ENCODE measurements at regions not wholly inside any gene's neighbourhood (a gene's known extent, or its start where the extent isn't known, plus 50 kb on each side); places are given as distances from the start of the nearest gene placed in this dataset.

- H3K4me3 ChIP-seq (ENCODE audit: low read length in 3 of 3) = no peak overlapping the region
- no peak overlapping the region for H3K9ac ChIP-seq (ENCODE audit: low read depth in 1 of 3, low read length in 3 of 3)
- no peak overlapping the region for H3K27ac ChIP-seq (ENCODE audit: low read depth, low read length)
- H3K36me3 ChIP-seq (ENCODE audit: control insufficient read depth in 3 of 3, insufficient read depth in 3 of 3, low read length in 3 of 3) = no peaks in the 10 kb centered on the region
- H3K4me1 ChIP-seq (ENCODE audit: control insufficient read depth in 3 of 3, insufficient read depth in 3 of 3, low read length in 3 of 3) = no peaks in the 10 kb centered on the region
- no peaks in the 10 kb centered on the region for H3K9me3 ChIP-seq (ENCODE audit: control insufficient read depth in 3 of 3, low read length in 3 of 3)
- H3K27me3 ChIP-seq (ENCODE audit: control insufficient read depth in 3 of 3, insufficient read depth in 3 of 3, low read length in 3 of 3) = no peaks in the 10 kb centered on the region
Measured at GRCh38 chr5:91272858-91273257, 110.3 kb downstream of the ARRDC3 start.

- Histone ChIP-seq H3K27me3 (ENCODE audit: control insufficient read depth in 3 of 3, insufficient read depth in 3 of 3, low read length in 3 of 3) (no peaks in the 10 kb centered on the region), H3K27ac (ENCODE audit: low read depth, low read length) (no peak overlapping the region), H3K4me3 (ENCODE audit: low read length in 3 of 3) (no peak overlapping the region), H3K9ac (ENCODE audit: low read depth in 1 of 3, low read length in 3 of 3) (no peak overlapping the region), H3K36me3 (ENCODE audit: control insufficient read depth in 3 of 3, insufficient read depth in 3 of 3, low read length in 3 of 3) (no peaks in the 10 kb centered on the region), H3K4me1 (ENCODE audit: control insufficient read depth in 3 of 3, insufficient read depth in 3 of 3, low read length in 3 of 3) (no peaks in the 10 kb centered on the region), H3K9me3 (ENCODE audit: control insufficient read depth in 3 of 3, low read length in 3 of 3) (no peaks in the 10 kb centered on the region)
Measured at GRCh38 chr5:91271999-91272398, 111.1 kb downstream of the ARRDC3 start.

- Histone ChIP-seq H3K4me3 (ENCODE audit: low read length in 3 of 3) (no peak overlapping the region), H3K27me3 (ENCODE audit: control insufficient read depth in 3 of 3, insufficient read depth in 3 of 3, low read length in 3 of 3) (no peaks in the 10 kb centered on the region), H3K36me3 (ENCODE audit: control insufficient read depth in 3 of 3, insufficient read depth in 3 of 3, low read length in 3 of 3) (no peaks in the 10 kb centered on the region), H3K9ac (ENCODE audit: low read depth in 1 of 3, low read length in 3 of 3) (no peak overlapping the region), H3K9me3 (ENCODE audit: control insufficient read depth in 3 of 3, low read length in 3 of 3) (no peaks in the 10 kb centered on the region), H3K4me1 (ENCODE audit: control insufficient read depth in 3 of 3, insufficient read depth in 3 of 3, low read length in 3 of 3) (peaks cover 3 to 9% (median 6%) of the 10 kb centered on the region in 3 donors), H3K27ac (ENCODE audit: low read depth, low read length) (no peak overlapping the region)
Measured at GRCh38 chr5:91269198-91269597, 113.9 kb downstream of the ARRDC3 start.

DNA sequence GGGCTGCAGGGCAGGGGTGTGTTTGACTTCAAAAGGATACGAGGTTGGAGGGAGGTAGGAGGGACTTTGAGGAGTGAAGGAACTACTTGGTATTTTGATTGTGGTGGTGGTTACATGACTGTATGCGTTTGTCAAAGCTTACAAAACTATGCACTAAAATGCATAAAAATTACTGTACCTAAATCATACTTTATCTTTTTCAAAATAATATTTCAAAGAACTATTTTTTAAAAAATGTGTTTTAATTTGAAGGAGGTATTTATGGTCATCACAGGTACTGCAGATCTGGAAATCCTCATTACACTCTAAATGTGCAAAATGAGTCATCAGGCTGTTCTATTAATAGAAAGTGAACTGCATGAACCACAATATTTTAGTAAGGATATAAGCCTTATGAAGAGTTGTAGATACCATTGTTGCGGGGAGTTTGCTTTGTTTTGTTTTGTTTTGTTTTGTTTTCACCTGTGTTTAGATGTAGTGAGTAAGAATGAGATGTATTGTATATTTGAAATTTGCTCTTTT is 116.9 kb downstream of the ARRDC3 start:
- Histone ChIP-seq H3K27ac (ENCODE audit: low read depth, low read length) (peak overlapping the region; percentile 60), H3K36me3 (ENCODE audit: control insufficient read depth in 3 of 3, insufficient read depth in 3 of 3, low read length in 3 of 3) (no peaks in the 10 kb centered on the region), H3K27me3 (ENCODE audit: control insufficient read depth in 3 of 3, insufficient read depth in 3 of 3, low read length in 3 of 3) (no peaks in the 10 kb centered on the region), H3K9ac (ENCODE audit: low read depth in 1 of 3, low read length in 3 of 3) (peak overlapping the region in 1 of 3 donors; percentile 48), H3K4me3 (ENCODE audit: low read length in 3 of 3) (no peak overlapping the region), H3K9me3 (ENCODE audit: control insufficient read depth in 3 of 3, low read length in 3 of 3) (no peaks in the 10 kb centered on the region), H3K4me1 (ENCODE audit: control insufficient read depth in 3 of 3, insufficient read depth in 3 of 3, low read length in 3 of 3) (peaks cover 3 to 13% (median 6%) of the 10 kb centered on the region in 3 donors)

DNA sequence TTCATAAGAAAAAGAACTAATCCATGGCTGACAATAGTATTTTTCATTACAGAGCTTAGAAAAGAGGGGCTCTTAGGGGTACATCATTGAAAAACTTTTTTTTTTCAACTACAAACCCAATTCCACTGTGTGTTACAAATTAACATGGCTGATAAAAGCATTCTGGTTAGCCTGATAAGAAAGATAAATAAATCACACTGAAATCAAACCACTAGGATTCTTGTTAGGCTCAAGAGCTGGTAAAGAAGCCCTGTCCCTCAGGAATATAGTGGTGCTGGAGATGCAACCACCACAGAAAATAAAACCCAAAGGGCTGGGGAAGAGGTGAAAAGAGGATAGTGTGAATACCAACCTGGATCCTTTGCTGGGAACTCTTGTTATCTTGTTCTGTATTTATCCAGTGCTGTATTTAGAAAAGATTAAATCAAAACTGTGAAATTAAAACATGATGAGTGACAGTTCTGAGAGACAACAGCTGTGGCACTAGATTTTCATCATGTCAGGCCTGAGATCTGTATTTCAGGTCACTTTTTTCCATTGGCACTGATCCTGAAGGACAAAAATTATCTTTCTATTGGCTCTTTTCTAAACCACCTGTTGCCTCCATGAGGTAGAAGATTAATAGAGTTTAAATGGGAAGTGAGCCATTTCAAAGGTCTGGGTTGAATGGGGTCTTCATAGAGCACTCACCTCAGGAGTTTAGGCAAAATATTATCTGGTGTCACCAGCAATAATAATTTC is 118.6 kb downstream of the ARRDC3 start:
- peak overlapping the region; percentile 56 for H3K27ac ChIP-seq (ENCODE audit: low read depth, low read length)
- H3K9me3 ChIP-seq (ENCODE audit: control insufficient read depth in 3 of 3, low read length in 3 of 3) = no peaks in the 10 kb centered on the region
- peak overlapping the region in 1 of 3 donors; percentile 25 for H3K9ac ChIP-seq (ENCODE audit: low read depth in 1 of 3, low read length in 3 of 3)
- H3K4me1 ChIP-seq (ENCODE audit: control insufficient read depth in 3 of 3, insufficient read depth in 3 of 3, low read length in 3 of 3) = peaks cover 3 to 13% (median 6%) of the 10 kb centered on the region in 3 donors
- H3K4me3 ChIP-seq (ENCODE audit: low read length in 3 of 3) = no peak overlapping the region
- no peaks in the 10 kb centered on the region for H3K36me3 ChIP-seq (ENCODE audit: control insufficient read depth in 3 of 3, insufficient read depth in 3 of 3, low read length in 3 of 3)
- no peaks in the 10 kb centered on the region for H3K27me3 ChIP-seq (ENCODE audit: control insufficient read depth in 3 of 3, insufficient read depth in 3 of 3, low read length in 3 of 3)

- Histone ChIP-seq H3K27me3 (ENCODE audit: control insufficient read depth in 3 of 3, insufficient read depth in 3 of 3, low read length in 3 of 3) (no peaks in the 10 kb centered on the region), H3K4me3 (ENCODE audit: low read length in 3 of 3) (no peak overlapping the region), H3K36me3 (ENCODE audit: control insufficient read depth in 3 of 3, insufficient read depth in 3 of 3, low read length in 3 of 3) (no peaks in the 10 kb centered on the region), H3K9ac (ENCODE audit: low read depth in 1 of 3, low read length in 3 of 3) (peak overlapping the region in 1 of 3 donors; percentile 25), H3K4me1 (ENCODE audit: control insufficient read depth in 3 of 3, insufficient read depth in 3 of 3, low read length in 3 of 3) (peaks cover 3 to 13% (median 6%) of the 10 kb centered on the region in 3 donors), H3K9me3 (ENCODE audit: control insufficient read depth in 3 of 3, low read length in 3 of 3) (no peaks in the 10 kb centered on the region), H3K27ac (ENCODE audit: low read depth, low read length) (peak overlapping the region; percentile 56)
Measured at GRCh38 chr5:91263898-91264297, 119.2 kb downstream of the ARRDC3 start.

GRCh38 chr5:91257301-91257700 is 125.8 kb downstream of the ARRDC3 start:
- Histone ChIP-seq H3K27ac (ENCODE audit: low read depth, low read length) (no peak overlapping the region), H3K9me3 (ENCODE audit: control insufficient read depth in 3 of 3, low read length in 3 of 3) (no peaks in the 10 kb centered on the region), H3K4me1 (ENCODE audit: control insufficient read depth in 3 of 3, insufficient read depth in 3 of 3, low read length in 3 of 3) (no peaks in the 10 kb centered on the region), H3K36me3 (ENCODE audit: control insufficient read depth in 3 of 3, insufficient read depth in 3 of 3, low read length in 3 of 3) (no peaks in the 10 kb centered on the region), H3K4me3 (ENCODE audit: low read length in 3 of 3) (no peak overlapping the region), H3K9ac (ENCODE audit: low read depth in 1 of 3, low read length in 3 of 3) (no peak overlapping the region), H3K27me3 (ENCODE audit: control insufficient read depth in 3 of 3, insufficient read depth in 3 of 3, low read length in 3 of 3) (no peaks in the 10 kb centered on the region)

DNA sequence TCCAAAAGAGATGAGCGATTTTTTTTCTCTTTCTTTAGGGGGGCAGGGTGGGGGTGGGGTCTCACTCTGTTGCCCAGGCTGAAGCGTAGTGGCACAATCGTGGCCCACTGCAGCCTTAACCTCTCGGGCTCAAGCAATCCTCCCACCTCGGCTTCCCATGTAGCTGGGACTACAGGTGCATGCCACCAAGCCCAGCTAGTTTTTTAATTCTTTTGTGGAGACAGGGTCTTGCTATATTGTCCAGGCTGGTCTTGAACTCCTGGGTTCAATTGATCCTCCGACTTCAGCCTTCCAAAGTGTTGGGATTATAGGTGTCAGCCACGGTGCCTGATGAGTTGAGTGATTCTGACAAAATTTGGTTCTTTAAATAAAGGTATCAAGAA is 127.0 kb downstream of the ARRDC3 start:
- Histone ChIP-seq H3K27me3 (ENCODE audit: control insufficient read depth in 3 of 3, insufficient read depth in 3 of 3, low read length in 3 of 3) (no peaks in the 10 kb centered on the region), H3K36me3 (ENCODE audit: control insufficient read depth in 3 of 3, insufficient read depth in 3 of 3, low read length in 3 of 3) (no peaks in the 10 kb centered on the region), H3K9me3 (ENCODE audit: control insufficient read depth in 3 of 3, low read length in 3 of 3) (no peaks in the 10 kb centered on the region), H3K4me3 (ENCODE audit: low read length in 3 of 3) (no peak overlapping the region), H3K27ac (ENCODE audit: low read depth, low read length) (no peak overlapping the region), H3K4me1 (ENCODE audit: control insufficient read depth in 3 of 3, insufficient read depth in 3 of 3, low read length in 3 of 3) (no peaks in the 10 kb centered on the region), H3K9ac (ENCODE audit: low read depth in 1 of 3, low read length in 3 of 3) (no peak overlapping the region)

GRCh38 chr5:91255396-91256141 is 127.5 kb downstream of the ARRDC3 start:
- H3K36me3 ChIP-seq (ENCODE audit: control insufficient read depth in 3 of 3, insufficient read depth in 3 of 3, low read length in 3 of 3) = no peaks in the 10 kb centered on the region
- H3K27ac ChIP-seq (ENCODE audit: low read depth, low read length) = no peak overlapping the region
- no peaks in the 10 kb centered on the region for H3K4me1 ChIP-seq (ENCODE audit: control insufficient read depth in 3 of 3, insufficient read depth in 3 of 3, low read length in 3 of 3)
- no peak overlapping the region for H3K4me3 ChIP-seq (ENCODE audit: low read length in 3 of 3)
- H3K27me3 ChIP-seq (ENCODE audit: control insufficient read depth in 3 of 3, insufficient read depth in 3 of 3, low read length in 3 of 3) = no peaks in the 10 kb centered on the region
- H3K9me3 ChIP-seq (ENCODE audit: control insufficient read depth in 3 of 3, low read length in 3 of 3) = no peaks in the 10 kb centered on the region
- H3K9ac ChIP-seq (ENCODE audit: low read depth in 1 of 3, low read length in 3 of 3) = no peak overlapping the region

- Histone ChIP-seq H3K9me3 (ENCODE audit: control insufficient read depth in 3 of 3, low read length in 3 of 3) (no peaks in the 10 kb centered on the region), H3K36me3 (ENCODE audit: control insufficient read depth in 3 of 3, insufficient read depth in 3 of 3, low read length in 3 of 3) (no peaks in the 10 kb centered on the region), H3K9ac (ENCODE audit: low read depth in 1 of 3, low read length in 3 of 3) (no peak overlapping the region), H3K4me1 (ENCODE audit: control insufficient read depth in 3 of 3, insufficient read depth in 3 of 3, low read length in 3 of 3) (no peaks in the 10 kb centered on the region), H3K4me3 (ENCODE audit: low read length in 3 of 3) (no peak overlapping the region), H3K27ac (ENCODE audit: low read depth, low read length) (no peak overlapping the region), H3K27me3 (ENCODE audit: control insufficient read depth in 3 of 3, insufficient read depth in 3 of 3, low read length in 3 of 3) (no peaks in the 10 kb centered on the region)
Measured at GRCh38 chr5:91252916-91253315, 130.2 kb downstream of the ARRDC3 start.
